K562 (cell line): ENCODE measurements at regions not wholly inside any gene's neighbourhood (a gene's known extent, or its start where the extent isn't known, plus 50 kb on each side); places are given as distances from the start of the nearest gene placed in this dataset.

ENCODE experiments used
- ATAC-seq: fragments of 200-7000 bp; cut with Tn5 transposase; 3 replicates; pipeline ENCODE4 v1.9.1; 2020; ENCODE audit warnings: moderate library complexity
- BruUV-seq: library from RNA; stranded (reverse); fragments of 400-500 nt; replicated peaks from 2 replicates; lab custom pipeline; 2021; lab: Mats Ljungman, UMichigan
- CTCF ChIA-PET: fragments of 300-600 bp; formaldehyde crosslinking; extraction: SDS; loops from one replicate; lab custom pipeline; 2021; ENCODE audit warnings: low intra/inter-chr PET ratio; lab: Yijun Ruan, JAX
- POLR2A ChIA-PET: fragments of 300-600, 350-650 bp; sonication (Branson Sonifier 250); formaldehyde crosslinking; extraction: SDS; loops from one replicate; lab custom pipeline; 2021; ENCODE audit warnings: antibody characterized with exemption, inconsistent platforms; lab: Yijun Ruan, JAX
- DNase-seq, 4 experiments: peaks; one replicate each; pipeline versions ENCODE4 v3.0.0 to v3.0.0-alpha.2; 2011 to 2018; ENCODE audit warnings: low spot score in 3 of 4, mixed read lengths in 3 of 4; ENCODE audit errors: extremely low read depth in 1 of 4
- FAIRE-seq: peaks from 2 replicates; lab custom pipeline; 2011; peaks lifted over from hg19 to GRCh38; lab: Jason Lieb, UNC
- H2AFZ ChIP-seq: 2 replicates; pipeline ENCODE4 v1.6.0; 2011; ENCODE audit warnings: low read depth, low read length, control low read depth, inconsistent platforms
- H3K27ac ChIP-seq: fragments of 200-600 bp; 3 replicates; pipeline ENCODE4 v1.8.0; 2011; ENCODE audit warnings: low read depth, mild to moderate bottlenecking, control low read depth, inconsistent platforms, low read length, moderate library complexity, mixed read lengths; ENCODE audit errors: extremely low read depth
- H3K27me3 ChIP-seq, 2 experiments: fragments of 300-600 bp in 1 of 2; 2 replicates in 1 of 2; 3 replicates in 1 of 2; pipeline versions ENCODE4 v1.6.0 to v1.8.0; 2011; ENCODE audit warnings: inconsistent platforms in 2 of 2, low read length in 2 of 2, mild to moderate bottlenecking in 1 of 2, mixed read lengths in 1 of 2, moderate library complexity in 1 of 2; ENCODE audit not compliant: control insufficient read depth in 2 of 2, insufficient read depth in 2 of 2
- H3K36me3 ChIP-seq: fragments of 300-600 bp; 3 replicates; pipeline ENCODE4 v1.8.0; 2011; ENCODE audit warnings: mild to moderate bottlenecking, low read length, inconsistent platforms; ENCODE audit not compliant: control insufficient read depth, insufficient read depth
- H3K4me1 ChIP-seq, 2 experiments: fragments of 200-600 bp in 1 of 2; replicated peaks in 1 of 2; 2 replicates in 1 of 2; 3 replicates in 1 of 2; pipeline versions ENCODE4 v1.5.1 to v1.8.0; 2011; ENCODE audit warnings: inconsistent platforms in 2 of 2, low read length in 2 of 2, mild to moderate bottlenecking in 1 of 2, mixed read lengths in 1 of 2, moderate library complexity in 1 of 2; ENCODE audit not compliant: control insufficient read depth in 2 of 2, insufficient read depth in 2 of 2
- H3K4me2 ChIP-seq: 2 replicates; pipeline ENCODE4 v1.6.1; 2011; ENCODE audit warnings: low read length, control low read depth, inconsistent platforms, mixed read lengths; ENCODE audit not compliant: insufficient read depth
- H3K4me3 ChIP-seq: fragments of 200-600 bp; sonication (generic), shearing (Covaris generic); 2 replicates; pipeline ENCODE4 v1.5.1; 2016; ENCODE audit warnings: control low read depth, inconsistent platforms
- H3K79me2 ChIP-seq: fragments of 200-600 bp; 3 replicates; pipeline ENCODE4 v1.8.0; 2011; ENCODE audit warnings: low read length, inconsistent platforms; ENCODE audit not compliant: control insufficient read depth, insufficient read depth
- H3K9ac ChIP-seq, 2 experiments: 2 replicates each; pipeline versions ENCODE4 v1.6.0 to v1.6.1; 2011; ENCODE audit warnings: low read depth in 2 of 2, low read length in 2 of 2, control low read depth in 1 of 2, inconsistent platforms in 1 of 2, mild to moderate bottlenecking in 1 of 2, mixed read lengths in 1 of 2; ENCODE audit not compliant: insufficient read depth in 1 of 2
- H3K9me1 ChIP-seq: one replicate; pipeline ENCODE4 v1.6.0; 2011; ENCODE audit warnings: inconsistent platforms, mild to moderate bottlenecking, low read length, moderate library complexity; ENCODE audit not compliant: control insufficient read depth, insufficient read depth
- H3K9me3 ChIP-seq: replicated peaks from 2 replicates; pipeline ENCODE4 v1.5.1; 2011; ENCODE audit warnings: low read depth, low read length, inconsistent platforms; ENCODE audit not compliant: control insufficient read depth, insufficient read depth
- H4K20me1 ChIP-seq: replicated peaks from 2 replicates; pipeline ENCODE4 v1.6.1; 2011; ENCODE audit warnings: low read length, inconsistent platforms, mixed read lengths; ENCODE audit not compliant: control insufficient read depth, insufficient read depth
- ARNT ChIP-seq, 2 experiments: fragments of 450-650 bp; IDR thresholded peaks; 2 replicates each; pipeline ENCODE4 v1.6.1; 2016; ENCODE audit warnings: mild to moderate bottlenecking in 1 of 2
- BMI1 ChIP-seq: fragments of 150-350 bp; IDR thresholded peaks from 2 replicates; pipeline ENCODE4 v1.6.1; 2014; ENCODE audit warnings: low read length
- CC2D1A ChIP-seq: fragments of 450-650 bp; IDR thresholded peaks from 2 replicates; pipeline ENCODE4 v1.6.1; 2017; ENCODE audit warnings: mild to moderate bottlenecking
- FOXM1 ChIP-seq, 2 experiments: fragments of 450-650 bp in 1 of 2; sonication (generic) in 1 of 2; formaldehyde crosslinking in 1 of 2; IDR thresholded peaks; 2 replicates each; pipeline versions ENCODE4 v1.6.1 to v1.9.0; 2017 to 2022; ENCODE audit warnings: low read depth in 2 of 2, mild to moderate bottlenecking in 2 of 2, missing genetic modification reagents in 1 of 2, moderate library complexity in 1 of 2
- HDAC8 ChIP-seq: fragments of 450-650 bp; IDR thresholded peaks from 2 replicates; pipeline ENCODE4 v1.6.1; 2016; ENCODE audit warnings: mild to moderate bottlenecking, missing genetic modification characterization, moderate library complexity, missing compliant biosample characterization
- HMGN3 ChIP-seq: IDR thresholded peaks from 2 replicates; pipeline ENCODE4 v1.6.1; 2011; ENCODE audit warnings: borderline replicate concordance, low read depth, mild to moderate bottlenecking, mixed read lengths, low read length; ENCODE audit not compliant: insufficient read length; ENCODE audit errors: extremely low read depth
- HSF4 ChIP-seq: fragments of 250-450 bp; sonication (Bioruptor Pico); IDR thresholded peaks from 2 replicates; pipeline ENCODE4 v2.1.2; 2022; ENCODE audit warnings: mild to moderate bottlenecking, moderate library complexity, borderline replicate concordance
- JUND ChIP-seq, 2 experiments: IDR thresholded peaks; 2 replicates in 1 of 2; 3 replicates in 1 of 2; pipeline ENCODE4 v1.6.1; 2011; ENCODE audit warnings: borderline replicate concordance in 2 of 2, low read depth in 2 of 2, low read length in 2 of 2, improper control_type of control experiment in 1 of 2, missing biosample characterization in 1 of 2, missing genetic modification characterization in 1 of 2, missing genetic modification reagents in 1 of 2
- KAT8 ChIP-seq: fragments of 450-650 bp; IDR thresholded peaks from 2 replicates; pipeline ENCODE4 v1.6.1; 2016; ENCODE audit warnings: low read depth, mild to moderate bottlenecking
- L3MBTL2 ChIP-seq: fragments of 450-650 bp; IDR thresholded peaks from 2 replicates; pipeline ENCODE4 v1.6.1; 2016; ENCODE audit warnings: mild to moderate bottlenecking, moderate library complexity
- MAZ ChIP-seq, 2 experiments: fragments of 450-650 bp in 1 of 2; sonication (generic) in 1 of 2; formaldehyde crosslinking; IDR thresholded peaks in 1 of 2; conservative IDR thresholded peaks in 1 of 2; 2 replicates each; pipeline versions ENCODE4 v1.4.0 to v1.5.0; 2020; ENCODE audit warnings: mild to moderate bottlenecking in 1 of 2, missing genetic modification reagents in 1 of 2
- MCM5 ChIP-seq: fragments of 450-650 bp; IDR thresholded peaks from 2 replicates; pipeline ENCODE4 v1.6.1; 2016; ENCODE audit warnings: low read depth
- SMAD4 ChIP-seq: fragments of 250-450 bp; sonication (Bioruptor Pico); conservative IDR thresholded peaks from 2 replicates; pipeline ENCODE4 v1.8.0; 2021; ENCODE audit warnings: inconsistent platforms, mild to moderate bottlenecking, moderate library complexity
- SMC3 ChIP-seq: conservative IDR thresholded peaks from 2 replicates; pipeline ENCODE4 v1.6.1; 2011; ENCODE audit warnings: low read depth, low read length, improper control_type of control experiment; ENCODE audit not compliant: insufficient read depth
- TEAD1 ChIP-seq, 2 experiments: fragments of 450-650 bp in 1 of 2; sonication (generic) in 1 of 2; formaldehyde crosslinking; IDR thresholded peaks; 2 replicates each; pipeline versions ENCODE4 v1.4.0 to v1.8.0; 2020 to 2022; ENCODE audit warnings: mild to moderate bottlenecking in 2 of 2, missing genetic modification reagents in 1 of 2
- ZFP91 ChIP-seq: sonication (generic); formaldehyde crosslinking; IDR thresholded peaks from 2 replicates; pipeline ENCODE4 v1.8.0; 2022; ENCODE audit warnings: mild to moderate bottlenecking, missing genetic modification reagents
- ZNF217 ChIP-seq: sonication (generic); formaldehyde crosslinking; IDR thresholded peaks from 2 replicates; pipeline ENCODE4 v1.8.0; 2022; ENCODE audit warnings: mild to moderate bottlenecking, missing genetic modification reagents
- ZNF239 ChIP-seq: fragments of 250-450 bp; sonication (Bioruptor Pico); IDR thresholded peaks from 2 replicates; pipeline ENCODE4 v1.4.0; 2020; ENCODE audit warnings: mild to moderate bottlenecking
- ZNF507 ChIP-seq: conservative IDR thresholded peaks from 2 replicates; pipeline ENCODE4 v1.6.1; 2017; ENCODE audit warnings: missing genetic modification characterization, missing compliant biosample characterization
- WGBS: fragments of 100-300 bp; shearing (Covaris generic); methylation state at CpG from one replicate; pipeline ENCODE4 v1.1.6; 2016; ENCODE audit warnings: low coverage, mixed read lengths; ENCODE audit not compliant: insufficient coverage; ENCODE audit errors: missing lambda C conversion rate; 5-methylcytosine and 5-hydroxymethylcytosine counted together
- in situ Hi-C: fragments of 300-500 bp; cut with MboI; formaldehyde crosslinking; loops from 4 replicates; pipeline ENCODE4 v1.15.0; 2018; ENCODE audit warnings: inconsistent platforms, mixed read lengths
- intact Hi-C: fragments of 100-400 bp; cut with micrococcal nuclease; formaldehyde crosslinking; loops from 2 replicates; pipeline ENCODE4 v1.14.2; 2022
- TF ChIP-seq, protein P1 (sequence below): sonication (generic); formaldehyde crosslinking; IDR thresholded peaks from 2 replicates; pipeline ENCODE4 v1.8.0; 2023; ENCODE audit warnings: mild to moderate bottlenecking, missing genetic modification reagents

DNA sequence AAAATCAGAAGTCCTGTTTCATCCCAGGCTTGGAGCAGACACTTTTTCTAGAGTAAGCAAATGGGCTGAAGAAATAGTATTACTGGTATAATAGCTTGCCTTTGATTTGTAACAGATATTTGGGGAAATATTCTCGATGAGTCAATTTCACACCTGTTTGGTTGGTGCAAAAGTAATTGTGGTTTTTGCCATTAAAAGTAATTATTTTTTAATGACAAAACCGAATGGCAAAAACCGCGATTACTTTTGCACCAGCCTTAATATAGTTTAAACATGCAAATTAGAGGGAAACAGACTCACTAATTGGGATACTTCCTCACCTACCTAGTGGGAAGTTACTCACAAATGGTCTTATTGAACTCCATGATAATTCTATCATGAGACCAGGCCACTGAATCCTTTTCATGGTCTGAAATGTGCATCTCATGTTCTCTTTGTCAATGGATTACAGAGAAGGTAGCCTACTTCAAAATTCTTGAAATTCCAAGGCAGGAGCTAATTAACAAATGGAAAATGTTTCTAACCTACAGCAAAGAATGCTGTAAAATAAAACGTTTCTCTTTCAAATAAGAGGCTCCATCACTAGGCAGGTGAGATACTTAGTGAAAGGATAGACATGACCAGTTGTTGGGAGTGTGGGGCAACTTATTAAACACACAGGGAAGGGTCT is 391.3 kb downstream of the EMP1 start:
- Histone ChIP-seq H3K79me2 (no peaks in the 10 kb centered on the region), H3K27me3 (no peaks in the 10 kb centered on the region), H3K9me1 (no peaks in the 10 kb centered on the region), H3K4me1 (no peaks in the 10 kb centered on the region), H3K9me3 (no peaks in the 10 kb centered on the region), H3K9ac (no peak overlapping the region), H3K36me3 (no peaks in the 10 kb centered on the region), H3K4me3 (no peak overlapping the region)
- 1% methylated on average over 5 of the region's 5 CpGs for WGBS
- intact Hi-C loops = no loop called here
- no TSS peak for BruUV-seq
- CTCF ChIA-PET = no interaction called here
- ATAC-seq (no peak), FAIRE-seq (no peak)
- TF ChIP-seq ARNT (IDR thresholded peaks at IDR 0.05) = no peak
- no peak for TF ChIP-seq ZNF239
- TF ChIP-seq HSF4 (CRISPR knock-in tag) = no peak
- TF ChIP-seq, protein P1, sequence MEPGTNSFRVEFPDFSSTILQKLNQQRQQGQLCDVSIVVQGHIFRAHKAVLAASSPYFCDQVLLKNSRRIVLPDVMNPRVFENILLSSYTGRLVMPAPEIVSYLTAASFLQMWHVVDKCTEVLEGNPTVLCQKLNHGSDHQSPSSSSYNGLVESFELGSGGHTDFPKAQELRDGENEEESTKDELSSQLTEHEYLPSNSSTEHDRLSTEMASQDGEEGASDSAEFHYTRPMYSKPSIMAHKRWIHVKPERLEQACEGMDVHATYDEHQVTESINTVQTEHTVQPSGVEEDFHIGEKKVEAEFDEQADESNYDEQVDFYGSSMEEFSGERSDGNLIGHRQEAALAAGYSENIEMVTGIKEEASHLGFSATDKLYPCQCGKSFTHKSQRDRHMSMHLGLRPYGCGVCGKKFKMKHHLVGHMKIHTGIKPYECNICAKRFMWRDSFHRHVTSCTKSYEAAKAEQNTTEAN = no peak
- no peak for TF ChIP-seq ZNF507 (tag)
- no peak for TF ChIP-seq BMI1
- no peak for TF ChIP-seq HDAC8 (tag)
- no peak for TF ChIP-seq L3MBTL2
- no peak for TF ChIP-seq MCM5
- no peak for TF ChIP-seq KAT8
- TF ChIP-seq SMAD4 = no peak
- TF ChIP-seq ZNF217 (CRISPR knock-in tag) = no peak
- no peak for TF ChIP-seq SMC3
- no peak for TF ChIP-seq JUND (IDR thresholded peaks at IDR 0.05; ENCODE audit: borderline replicate concordance, low read depth, low read length)
- no peak for TF ChIP-seq JUND (tag; IDR thresholded peaks at IDR 0.05; ENCODE audit: borderline replicate concordance, low read depth, low read length)
- TF ChIP-seq MAZ (CRISPR knock-in tag; conservative IDR thresholded peaks at IDR 0.05 in 1 of 2, IDR thresholded peaks at IDR 0.05 in 1 of 2) = no peak
- TF ChIP-seq TEAD1 (CRISPR knock-in tag; IDR thresholded peaks at IDR 0.05) = no peak
- no peak for TF ChIP-seq HMGN3
- TF ChIP-seq ZFP91 (CRISPR knock-in tag) = no peak
- no peak for TF ChIP-seq FOXM1 (IDR thresholded peaks at IDR 0.05; ENCODE audit: low read depth)
- no peak for TF ChIP-seq FOXM1 (CRISPR knock-in tag; IDR thresholded peaks at IDR 0.05; ENCODE audit: low read depth)
- no peak for TF ChIP-seq CC2D1A
- TF ChIP-seq, all 486 proteins: peak for 0
- H2AFZ ChIP-seq = no peak overlapping the region
- POLR2A ChIA-PET = no interaction called here
- in situ Hi-C loops = no loop called here
- H3K27ac ChIP-seq = no peak overlapping the region
- no peak for DNase-seq
- no peaks in the 10 kb centered on the region for H4K20me1 ChIP-seq
- H3K4me2 ChIP-seq = no peak overlapping the region
